Stimulated activated CD8-positive, alpha-beta memory T cell treated with anti-CD3 and anti-CD28 coated beads, Interleukin-7, amount 100 ng/mL, for 1 hour (primary cell): ENCODE measurements at regions not wholly inside any gene's neighbourhood (a gene's known extent, or its start where the extent isn't known, plus 50 kb on each side); places are given as distances from the start of the nearest gene placed in this dataset.
A peak's percentile ranks its signal among the peaks of the same experiment; 100 is the strongest.

Source experiments
- DNase-seq, 2 donors: peaks; one replicate each; pipeline ENCODE4 v3.0.0-alpha.2; 2020; ENCODE audit warnings: low read depth in 2 of 2

DNA sequence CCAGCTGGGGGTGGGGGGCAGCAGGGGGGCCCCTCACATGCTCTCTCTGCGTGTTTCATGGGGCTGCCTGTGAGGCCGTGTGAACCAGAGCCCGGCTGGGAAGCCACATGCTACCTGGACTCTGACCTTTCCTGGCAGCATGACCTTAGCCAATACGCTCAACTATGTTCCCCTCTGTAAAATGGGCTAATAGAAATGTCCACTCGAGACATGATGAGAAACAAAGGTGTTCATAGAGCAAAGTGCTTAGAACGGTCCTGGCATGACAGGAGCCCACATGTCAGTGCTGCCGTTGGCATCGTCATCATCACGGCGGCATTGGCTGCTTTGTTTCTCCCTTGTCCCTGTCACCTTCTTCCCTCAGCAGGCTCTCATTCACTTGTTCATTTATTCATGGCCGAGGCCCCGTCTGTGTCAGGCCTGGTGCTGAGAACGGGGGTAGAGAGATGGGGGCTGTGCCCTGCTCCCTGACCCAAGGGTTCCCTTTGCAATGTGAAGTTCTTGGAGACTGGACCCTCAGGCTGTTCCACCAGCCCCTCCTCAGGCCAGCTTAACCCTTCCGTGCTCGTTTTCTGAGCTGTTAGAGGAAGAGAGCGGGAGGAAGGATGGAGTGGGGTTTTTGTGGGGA lies 291.4 kb downstream of the SEC14L1 start:
- no peak for DNase-seq

- no peak for DNase-seq
Measured at GRCh38 chr17:77432742-77433141, 292.0 kb downstream of the SEC14L1 start.

DNA sequence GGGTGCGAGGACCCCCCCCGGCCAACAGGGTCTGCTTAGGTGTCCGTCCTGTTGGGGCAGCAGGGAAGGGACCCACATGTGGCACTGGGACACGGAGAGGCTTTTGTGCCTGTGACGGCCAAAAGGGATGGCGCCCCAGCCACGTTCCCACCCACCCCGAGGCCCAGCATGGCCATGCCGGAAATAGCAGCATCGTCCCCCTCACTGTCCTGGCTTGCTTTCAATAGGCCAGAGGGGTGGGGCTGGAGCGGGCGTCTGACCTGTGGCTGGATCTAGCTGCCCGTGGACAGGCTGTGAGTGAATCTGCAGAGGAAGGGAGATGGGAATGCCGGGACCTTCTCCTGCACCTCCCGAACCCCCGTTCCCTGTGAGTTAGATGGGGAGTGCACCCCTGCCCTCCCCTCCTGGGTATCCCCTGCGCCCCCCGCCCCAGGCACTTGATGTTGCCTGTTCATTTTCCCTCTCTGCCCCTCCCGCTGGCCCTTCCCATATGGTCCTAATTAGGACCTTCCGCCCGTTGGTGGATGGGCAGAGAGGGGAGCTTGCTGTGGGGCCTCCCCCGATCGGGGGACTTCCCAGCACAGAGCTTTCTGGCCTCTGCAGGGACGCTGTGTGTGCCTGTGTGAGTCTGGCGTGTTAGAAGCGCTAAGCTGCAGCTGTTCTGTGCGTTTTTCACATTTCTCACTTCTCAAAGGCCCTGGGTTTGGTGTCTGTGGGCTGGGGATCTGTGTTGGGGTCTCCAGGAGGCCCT lies 292.8 kb downstream of the SEC14L1 start:
- no peak for DNase-seq

GRCh38 chr17:77434136-77435114 lies 293.7 kb downstream of the SEC14L1 start:
- DNase-seq = no peak

- DNase-seq = no peak
Measured at GRCh38 chr17:77435272-77436057, 294.7 kb downstream of the SEC14L1 start.

DNA sequence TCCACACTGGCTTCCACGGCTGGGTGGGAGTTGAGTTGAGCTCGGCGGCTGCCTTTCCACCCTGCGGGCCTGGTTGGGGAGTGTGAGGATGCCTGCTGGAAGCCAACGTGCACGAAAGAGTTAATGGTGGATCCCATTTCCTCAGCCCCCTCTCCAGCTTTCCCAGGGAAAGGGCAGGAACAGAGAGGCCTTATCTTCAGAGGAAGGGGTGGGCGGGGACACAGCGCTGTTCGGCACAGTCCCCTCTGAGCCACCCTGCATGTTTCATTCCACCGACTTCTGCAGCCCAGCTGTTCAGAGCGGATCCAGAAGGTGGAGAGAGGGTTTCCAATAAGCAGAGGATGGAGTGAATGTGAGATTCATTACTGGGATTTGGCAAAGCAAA lies 295.3 kb downstream of the SEC14L1 start:
- no peak for DNase-seq

GRCh38 chr17:77436481-77436880 lies 295.7 kb downstream of the SEC14L1 start:
- DNase-seq = no peak

DNA sequence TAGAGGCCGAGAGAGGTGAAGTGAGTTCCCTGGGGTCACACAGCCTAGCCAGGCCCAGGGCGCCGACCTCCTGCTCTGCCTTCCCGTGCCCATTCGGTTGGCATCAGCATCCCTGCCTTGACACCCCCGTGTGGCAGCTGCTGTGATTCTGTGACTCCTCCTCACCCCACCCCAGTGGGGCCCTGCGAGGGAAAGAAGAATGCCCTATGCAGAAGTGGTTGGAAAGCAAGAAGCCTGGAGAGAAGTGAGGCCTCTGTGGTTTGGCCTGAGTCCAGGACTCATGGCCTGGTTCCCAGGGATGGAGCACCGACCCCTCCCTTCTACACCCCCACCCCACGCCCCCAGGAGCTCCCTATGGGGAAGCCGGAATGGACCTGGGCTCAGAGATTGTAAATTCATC lies 296.2 kb downstream of the SEC14L1 start:
- DNase-seq = no peak

GRCh38 chr17:77437747-77438146 lies 297.0 kb downstream of the SEC14L1 start:
- DNase-seq = no peak

DNA sequence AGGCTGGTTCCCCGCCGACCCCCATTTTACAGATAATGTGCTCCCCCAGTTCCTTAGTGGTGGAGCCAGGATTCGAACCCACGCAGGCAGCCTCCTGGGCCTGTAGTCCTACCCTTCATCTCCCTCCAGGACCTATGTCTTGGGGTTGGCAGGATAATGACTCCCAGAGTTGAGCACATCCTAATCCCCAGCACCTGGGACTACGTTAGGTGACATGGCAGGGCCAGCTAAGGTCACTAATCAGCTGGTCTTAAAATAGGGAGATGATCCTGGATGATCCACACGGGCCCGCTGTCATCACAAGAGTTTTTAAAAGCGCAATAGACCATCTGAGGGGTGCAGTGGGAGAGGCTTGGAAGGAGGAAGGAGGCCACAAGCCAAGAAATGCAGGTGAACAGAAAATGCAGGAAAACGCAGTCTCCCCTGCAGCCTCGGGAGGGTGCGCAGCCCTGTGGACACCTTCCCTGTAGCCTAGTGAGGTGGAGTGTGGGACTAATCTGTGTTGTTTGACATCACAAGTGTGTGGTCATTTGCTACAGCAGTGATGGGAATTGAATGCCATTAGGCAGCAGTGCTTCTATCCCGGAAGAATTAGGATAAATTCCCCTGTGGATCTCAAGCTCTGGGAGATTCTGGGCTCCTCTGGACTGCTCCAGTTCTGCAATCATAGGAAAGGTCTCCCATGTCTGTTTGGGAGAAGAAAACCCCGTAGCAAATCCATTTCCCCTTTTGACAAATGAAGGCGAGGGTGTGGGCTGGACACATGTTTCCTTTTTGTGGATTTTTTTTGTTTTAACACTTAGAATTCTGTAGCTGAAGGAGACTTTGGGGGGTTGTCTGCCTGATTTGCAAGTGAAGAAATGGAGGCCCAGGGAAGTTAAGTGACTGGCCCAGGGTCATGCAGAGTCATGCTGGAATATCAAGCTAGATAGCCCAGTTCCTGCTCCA lies 297.7 kb downstream of the SEC14L1 start:
- no peak for DNase-seq

- DNase-seq = no peak
Measured at GRCh38 chr17:77439189-77440018, 298.6 kb downstream of the SEC14L1 start.

DNA sequence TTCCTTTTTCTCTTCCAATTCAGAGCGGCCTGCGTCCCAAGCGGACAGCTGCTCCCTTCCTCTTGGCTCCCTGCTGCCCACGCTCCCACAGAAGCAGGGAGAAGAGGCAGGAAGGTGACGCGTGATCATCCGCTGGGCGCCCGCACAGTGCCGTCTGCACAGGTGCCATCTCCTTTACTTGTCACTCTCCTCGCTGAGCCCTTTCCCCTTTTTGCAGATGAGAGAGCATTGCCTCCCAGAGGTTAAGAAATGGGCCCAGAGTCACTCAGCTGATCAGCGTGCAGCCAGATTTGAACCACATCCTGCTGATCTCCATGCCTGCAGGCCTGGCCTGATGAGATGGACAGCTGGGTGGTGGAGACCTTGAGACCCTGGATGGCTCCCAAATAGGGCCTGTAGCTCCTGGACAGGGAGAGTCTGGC lies 299.8 kb downstream of the SEC14L1 start:
- DNase-seq = no peak

GRCh38 chr17:77441130-77441920 lies 300.6 kb downstream of the SEC14L1 start:
- peak in 1 of 2 donors; percentile 43 for DNase-seq

DNA sequence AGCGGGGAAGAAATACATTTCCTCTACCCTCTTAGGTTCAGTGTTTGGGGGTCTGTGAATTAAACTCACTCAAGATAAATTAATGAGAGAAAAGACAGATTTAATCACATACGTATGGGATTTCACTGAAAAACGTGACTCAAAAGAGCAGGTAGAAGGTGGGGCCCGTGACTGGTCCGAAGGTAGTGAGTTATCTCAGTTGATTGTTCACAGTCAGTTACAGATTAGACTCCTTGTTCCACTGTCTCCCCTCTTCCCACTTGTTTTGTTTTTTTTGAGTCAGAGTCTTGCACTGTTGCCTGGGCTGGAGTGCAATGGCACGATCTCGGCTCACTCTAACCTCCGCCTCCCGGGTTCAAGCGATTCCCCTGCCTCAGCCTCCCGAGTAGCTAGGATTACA lies 301.2 kb downstream of the SEC14L1 start:
- no peak for DNase-seq

GRCh38 chr17:77442976-77443747 lies 302.4 kb downstream of the SEC14L1 start:
- DNase-seq = no peak

DNA sequence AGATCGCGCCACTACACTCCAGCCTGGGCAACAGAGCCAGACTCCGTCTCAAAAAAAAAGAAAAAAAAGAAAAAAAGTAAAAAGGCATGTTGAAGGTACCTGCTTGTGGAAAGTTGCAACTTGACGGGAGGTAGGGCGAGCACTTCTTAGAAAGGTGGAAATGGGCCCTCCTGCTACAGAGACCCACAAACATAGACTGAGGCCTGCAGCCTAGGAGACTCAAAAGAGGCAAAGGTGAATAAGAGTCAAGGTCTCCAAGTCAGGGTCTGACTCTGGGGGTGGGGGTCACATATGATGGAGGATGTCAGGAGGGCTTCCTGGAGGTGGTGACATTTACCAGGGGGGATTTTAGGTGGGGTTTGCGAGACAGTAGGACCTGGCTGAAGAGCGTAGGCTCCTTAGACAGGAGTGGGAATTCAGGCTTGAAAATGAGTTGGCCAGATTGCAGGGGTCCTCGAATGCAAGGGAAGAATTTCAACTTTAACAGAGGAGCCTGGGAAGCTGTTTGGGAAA lies 303.0 kb downstream of the SEC14L1 start:
- DNase-seq = no peak

GRCh38 chr17:77444628-77444983 lies 303.8 kb downstream of the SEC14L1 start:
- no peak for DNase-seq
